ENCODE measurements at regions not wholly inside any gene's neighbourhood (a gene's known extent, or its start where the extent isn't known, plus 50 kb on each side); places are given as distances from the start of the nearest gene placed in this dataset.
"Not testable (repeated sequence)": the region's sequence is repeated elsewhere in the genome, so short reads cannot be mapped to it uniquely, and the experiment has no call there.

- H3K4me3 ChIP-seq (ENCODE audit: low read length), result no peak overlapping the region
- H3K9ac ChIP-seq (ENCODE audit: low read depth, low read length), result no peak overlapping the region
- H3K4me1 ChIP-seq (ENCODE audit: insufficient read depth, low read length), result no peaks in the 10 kb centered on the region
- no peak overlapping the region for H3K27ac ChIP-seq (ENCODE audit: low read length)
- H3K27me3 ChIP-seq (ENCODE audit: insufficient read depth, low read length), result no peaks in the 10 kb centered on the region
- H3K9me3 ChIP-seq (ENCODE audit: insufficient read depth, low read depth, low read length), result no peaks in the 10 kb centered on the region
- H3K36me3 ChIP-seq (ENCODE audit: insufficient read depth, low read depth, low read length), result no peaks in the 10 kb centered on the region
Observed at GRCh38 chr13:90307136-90307535, 1040.4 kb upstream of the MIR17HG start.

- no peak overlapping the region for H3K9ac ChIP-seq (ENCODE audit: low read depth, low read length)
- H3K4me1 ChIP-seq (ENCODE audit: insufficient read depth, low read length), result no peaks in the 10 kb centered on the region
- H3K36me3 ChIP-seq (ENCODE audit: insufficient read depth, low read depth, low read length), result no peaks in the 10 kb centered on the region
- no peaks in the 10 kb centered on the region for H3K27me3 ChIP-seq (ENCODE audit: insufficient read depth, low read length)
- H3K27ac ChIP-seq (ENCODE audit: low read length), result no peak overlapping the region
- H3K4me3 ChIP-seq (ENCODE audit: low read length), result no peak overlapping the region
- H3K9me3 ChIP-seq (ENCODE audit: insufficient read depth, low read depth, low read length), result no peaks in the 10 kb centered on the region
Observed at GRCh38 chr13:90308249-90308648, 1039.2 kb upstream of the MIR17HG start.

- Histone ChIP-seq H3K4me3 (ENCODE audit: low read length) (no peak overlapping the region), H3K27ac (ENCODE audit: low read length) (no peak overlapping the region), H3K4me1 (ENCODE audit: insufficient read depth, low read length) (no peaks in the 10 kb centered on the region), H3K9ac (ENCODE audit: low read depth, low read length) (no peak overlapping the region), H3K27me3 (ENCODE audit: insufficient read depth, low read length) (no peaks in the 10 kb centered on the region), H3K9me3 (ENCODE audit: insufficient read depth, low read depth, low read length) (no peaks in the 10 kb centered on the region), H3K36me3 (ENCODE audit: insufficient read depth, low read depth, low read length) (no peaks in the 10 kb centered on the region)
Observed at GRCh38 chr13:90311929-90312328, 1035.6 kb upstream of the MIR17HG start.

GRCh38 chr13:90315061-90315460 lies 1032.4 kb upstream of the MIR17HG start:
- no peaks in the 10 kb centered on the region for H3K27me3 ChIP-seq (ENCODE audit: insufficient read depth, low read length)
- H3K9ac ChIP-seq (ENCODE audit: low read depth, low read length), result no peak overlapping the region
- H3K27ac ChIP-seq (ENCODE audit: low read length), result no peak overlapping the region
- H3K4me3 ChIP-seq (ENCODE audit: low read length), result no peak overlapping the region
- no peaks in the 10 kb centered on the region for H3K4me1 ChIP-seq (ENCODE audit: insufficient read depth, low read length)
- no peaks in the 10 kb centered on the region for H3K36me3 ChIP-seq (ENCODE audit: insufficient read depth, low read depth, low read length)
- no peaks in the 10 kb centered on the region for H3K9me3 ChIP-seq (ENCODE audit: insufficient read depth, low read depth, low read length)

GRCh38 chr13:90320664-90321063 lies 1026.8 kb upstream of the MIR17HG start:
- Histone ChIP-seq H3K36me3 (ENCODE audit: insufficient read depth, low read depth, low read length) (no peaks in the 10 kb centered on the region), H3K4me1 (ENCODE audit: insufficient read depth, low read length) (no peaks in the 10 kb centered on the region), H3K27me3 (ENCODE audit: insufficient read depth, low read length) (no peaks in the 10 kb centered on the region), H3K4me3 (ENCODE audit: low read length) (no peak overlapping the region), H3K9ac (ENCODE audit: low read depth, low read length) (no peak overlapping the region), H3K27ac (ENCODE audit: low read length) (no peak overlapping the region), H3K9me3 (ENCODE audit: insufficient read depth, low read depth, low read length) (no peaks in the 10 kb centered on the region)

GRCh38 chr13:90321281-90321931 lies 1026.1 kb upstream of the MIR17HG start:
- H3K27me3 ChIP-seq (ENCODE audit: insufficient read depth, low read length), result no peaks in the 10 kb centered on the region
- H3K4me1 ChIP-seq (ENCODE audit: insufficient read depth, low read length), result no peaks in the 10 kb centered on the region
- no peaks in the 10 kb centered on the region for H3K9me3 ChIP-seq (ENCODE audit: insufficient read depth, low read depth, low read length)
- no peak overlapping the region for H3K27ac ChIP-seq (ENCODE audit: low read length)
- no peak overlapping the region for H3K4me3 ChIP-seq (ENCODE audit: low read length)
- H3K36me3 ChIP-seq (ENCODE audit: insufficient read depth, low read depth, low read length), result no peaks in the 10 kb centered on the region
- H3K9ac ChIP-seq (ENCODE audit: low read depth, low read length), result no peak overlapping the region

GRCh38 chr13:90329641-90330040 lies 1017.8 kb upstream of the MIR17HG start:
- Histone ChIP-seq H3K4me1 (ENCODE audit: insufficient read depth, low read length) (no peaks in the 10 kb centered on the region), H3K27me3 (ENCODE audit: insufficient read depth, low read length) (no peaks in the 10 kb centered on the region), H3K36me3 (ENCODE audit: insufficient read depth, low read depth, low read length) (no peaks in the 10 kb centered on the region), H3K4me3 (ENCODE audit: low read length) (no peak overlapping the region), H3K9me3 (ENCODE audit: insufficient read depth, low read depth, low read length) (no peaks in the 10 kb centered on the region), H3K27ac (ENCODE audit: low read length) (no peak overlapping the region), H3K9ac (ENCODE audit: low read depth, low read length) (no peak overlapping the region)

GRCh38 chr13:90331974-90332373 lies 1015.5 kb upstream of the MIR17HG start:
- Histone ChIP-seq H3K4me3 (ENCODE audit: low read length) (no peak overlapping the region), H3K27ac (ENCODE audit: low read length) (no peak overlapping the region), H3K4me1 (ENCODE audit: insufficient read depth, low read length) (no peaks in the 10 kb centered on the region), H3K9ac (ENCODE audit: low read depth, low read length) (no peak overlapping the region), H3K36me3 (ENCODE audit: insufficient read depth, low read depth, low read length) (no peaks in the 10 kb centered on the region), H3K9me3 (ENCODE audit: insufficient read depth, low read depth, low read length) (no peaks in the 10 kb centered on the region), H3K27me3 (ENCODE audit: insufficient read depth, low read length) (no peaks in the 10 kb centered on the region)

- Histone ChIP-seq H3K4me1 (ENCODE audit: insufficient read depth, low read length) (no peaks in the 10 kb centered on the region), H3K27ac (ENCODE audit: low read length) (no peak overlapping the region), H3K36me3 (ENCODE audit: insufficient read depth, low read depth, low read length) (no peaks in the 10 kb centered on the region), H3K9ac (ENCODE audit: low read depth, low read length) (no peak overlapping the region), H3K9me3 (ENCODE audit: insufficient read depth, low read depth, low read length) (no peaks in the 10 kb centered on the region), H3K27me3 (ENCODE audit: insufficient read depth, low read length) (no peaks in the 10 kb centered on the region), H3K4me3 (ENCODE audit: low read length) (no peak overlapping the region)
Observed at GRCh38 chr13:90336507-90336906, 1011.0 kb upstream of the MIR17HG start.

GRCh38 chr13:90341348-90341747 lies 1006.1 kb upstream of the MIR17HG start:
- H3K36me3 ChIP-seq (ENCODE audit: insufficient read depth, low read depth, low read length); H3K9me3 ChIP-seq (ENCODE audit: insufficient read depth, low read depth, low read length); H3K4me3 ChIP-seq (ENCODE audit: low read length); H3K27ac ChIP-seq (ENCODE audit: low read length); H3K9ac ChIP-seq (ENCODE audit: low read depth, low read length); H3K27me3 ChIP-seq (ENCODE audit: insufficient read depth, low read length); H3K4me1 ChIP-seq (ENCODE audit: insufficient read depth, low read length): not testable (repeated sequence)

GRCh38 chr13:90348477-90349136 lies 998.9 kb upstream of the MIR17HG start:
- not testable (repeated sequence) for H3K9me3 ChIP-seq (ENCODE audit: insufficient read depth, low read depth, low read length); H3K9ac ChIP-seq (ENCODE audit: low read depth, low read length); H3K36me3 ChIP-seq (ENCODE audit: insufficient read depth, low read depth, low read length)

GRCh38 chr13:90352763-90353162 lies 994.7 kb upstream of the MIR17HG start:
- Histone ChIP-seq H3K9me3 (ENCODE audit: insufficient read depth, low read depth, low read length) (no peaks in the 10 kb centered on the region), H3K27me3 (ENCODE audit: insufficient read depth, low read length) (no peaks in the 10 kb centered on the region), H3K36me3 (ENCODE audit: insufficient read depth, low read depth, low read length) (no peaks in the 10 kb centered on the region), H3K4me3 (ENCODE audit: low read length) (no peak overlapping the region), H3K27ac (ENCODE audit: low read length) (no peak overlapping the region), H3K9ac (ENCODE audit: low read depth, low read length) (no peak overlapping the region), H3K4me1 (ENCODE audit: insufficient read depth, low read length) (peaks cover 3% of the 10 kb centered on the region; the same call in 1 of the 2 replicates)

More at GRCh38 chr13:90348477-90349136, 998.9 kb upstream of the MIR17HG start:
- not testable (repeated sequence) for H3K4me1 ChIP-seq (ENCODE audit: insufficient read depth, low read length); H3K4me3 ChIP-seq (ENCODE audit: low read length); H3K27ac ChIP-seq (ENCODE audit: low read length); H3K27me3 ChIP-seq (ENCODE audit: insufficient read depth, low read length)
